Neural cell (in vitro differentiated cells): ENCODE measurements at regions not wholly inside any gene's neighbourhood (a gene's known extent, or its start where the extent isn't known, plus 50 kb on each side); places are given as distances from the start of the nearest gene placed in this dataset.

ENCODE experiments used
- H2AFZ ChIP-seq: fragments of 200-600, 300-800 bp; sonication (generic), shearing (Covaris generic); 2 replicates; pipeline ENCODE4 v1.6.0; 2014; ENCODE audit warnings: low read depth, mild to moderate bottlenecking, antibody characterized with exemption, low read length, moderate library complexity
- H3F3A ChIP-seq: fragments of 200-600 bp; shearing (Covaris generic); 2 replicates; pipeline ENCODE4 v1.6.1; 2016; ENCODE audit warnings: mild to moderate bottlenecking, moderate library complexity, mixed read lengths, antibody characterized with exemption, low read length; ENCODE audit not compliant: insufficient read depth, poor library complexity, severe bottlenecking
- H3K27ac ChIP-seq: fragments of 200-600, 300-800 bp; sonication (generic), shearing (Covaris generic); 2 replicates; pipeline ENCODE4 v1.5.1; 2014; ENCODE audit warnings: mild to moderate bottlenecking, low read length, moderate library complexity
- H3K27me3 ChIP-seq: fragments of 300-800, 200-600 bp; sonication (generic), shearing (Covaris generic); 2 replicates; pipeline ENCODE4 v1.6.0; 2014; ENCODE audit warnings: mild to moderate bottlenecking, low read depth, low read length, moderate library complexity; ENCODE audit not compliant: insufficient read depth
- H3K36me3 ChIP-seq: fragments of 300-800, 200-600 bp; sonication (generic), shearing (Covaris generic); 2 replicates; pipeline ENCODE4 v1.5.1; 2014; ENCODE audit warnings: mild to moderate bottlenecking, antibody characterized with exemption, low read length, moderate library complexity; ENCODE audit not compliant: insufficient read depth
- H3K4me2 ChIP-seq: fragments of 300-800, 200-600 bp; sonication (generic), shearing (Covaris generic); 2 replicates; pipeline ENCODE4 v1.6.0; 2014; ENCODE audit warnings: mild to moderate bottlenecking, low read length
- H3K4me3 ChIP-seq: fragments of 300-800, 200-600 bp; sonication (generic), shearing (Covaris generic); 2 replicates; pipeline ENCODE4 v1.5.1; 2014; ENCODE audit warnings: mild to moderate bottlenecking, low read length, moderate library complexity
- H3K79me2 ChIP-seq: fragments of 200-600 bp; shearing (Covaris generic); replicated peaks from 2 replicates; pipeline ENCODE4 v1.6.0; 2014; ENCODE audit warnings: mild to moderate bottlenecking, low read length, moderate library complexity; ENCODE audit not compliant: insufficient read depth
- H3K9ac ChIP-seq: fragments of 300-800, 200-600 bp; sonication (generic), shearing (Covaris generic); 2 replicates; pipeline ENCODE4 v1.6.1; 2016; ENCODE audit warnings: mild to moderate bottlenecking, low read length, mixed read lengths
- H3K9me2 ChIP-seq: fragments of 200-600 bp; shearing (Covaris generic); 2 replicates; pipeline ENCODE4 v1.6.1; 2016; ENCODE audit warnings: mild to moderate bottlenecking, low read length, mixed read lengths; ENCODE audit not compliant: insufficient read depth
- H3K9me3 ChIP-seq: fragments of 200-600, 300-800 bp; sonication (generic), shearing (Covaris generic); 2 replicates; pipeline ENCODE4 v1.6.1; 2016; ENCODE audit warnings: mild to moderate bottlenecking, mixed run types, low read length, moderate library complexity, mixed read lengths
- H4K20me1 ChIP-seq: fragments of 200-600 bp; shearing (Covaris generic); 2 replicates; pipeline ENCODE4 v1.6.1; 2016; ENCODE audit warnings: mild to moderate bottlenecking, mixed run types; ENCODE audit not compliant: insufficient read depth
- CTCF ChIP-seq: fragments of 450-650 bp; IDR thresholded peaks from 2 replicates; pipeline ENCODE4 v1.5.1; 2014; ENCODE audit warnings: antibody characterized with exemption, mild to moderate bottlenecking, moderate library complexity; ENCODE audit not compliant: poor library complexity, severe bottlenecking
- EP300 ChIP-seq: fragments of 450-650 bp; conservative IDR thresholded peaks from 2 replicates; pipeline ENCODE4 v1.6.1; 2014; ENCODE audit warnings: antibody characterized with exemption, mild to moderate bottlenecking, moderate library complexity; ENCODE audit not compliant: poor library complexity, severe bottlenecking
- EZH2 ChIP-seq: fragments of 200-600, 300-800 bp; shearing (Covaris generic), sonication (generic); IDR thresholded peaks from 2 replicates; pipeline ENCODE4 v1.6.1; 2014; ENCODE audit warnings: antibody characterized with exemption, low read length, borderline replicate concordance, mild to moderate bottlenecking; ENCODE audit not compliant: insufficient read depth, poor library complexity, severe bottlenecking
- MXI1 ChIP-seq: fragments of 450-650 bp; conservative IDR thresholded peaks from 2 replicates; pipeline ENCODE4 v1.6.1; 2014; ENCODE audit warnings: antibody characterized with exemption, mild to moderate bottlenecking; ENCODE audit not compliant: poor library complexity, severe bottlenecking
- POLR2AphosphoS5 ChIP-seq: IDR thresholded peaks from 2 replicates; pipeline ENCODE4 v1.6.1; 2012
- RAD21 ChIP-seq: fragments of 450-650 bp; conservative IDR thresholded peaks from 2 replicates; pipeline ENCODE4 v1.6.1; 2014; ENCODE audit warnings: antibody characterized with exemption, mild to moderate bottlenecking, moderate library complexity
- SMC3 ChIP-seq: fragments of 450-650 bp; conservative IDR thresholded peaks from 2 replicates; pipeline ENCODE4 v1.6.1; 2014; ENCODE audit warnings: antibody characterized with exemption, mild to moderate bottlenecking, moderate library complexity; ENCODE audit not compliant: poor library complexity
- TAF1 ChIP-seq: IDR thresholded peaks from 2 replicates; pipeline ENCODE4 v1.6.1; 2012; ENCODE audit warnings: low read depth
- TF ChIP-seq, protein P1 (sequence below): IDR thresholded peaks from 2 replicates; pipeline ENCODE4 v1.6.1; 2012; ENCODE audit warnings: borderline replicate concordance

- Histone ChIP-seq H3K27me3 (no peaks in the 10 kb centered on the region), H3F3A (no peaks in the 10 kb centered on the region), H3K79me2 (no peaks in the 10 kb centered on the region), H3K9ac (no peak overlapping the region), H3K9me2 (no peaks in the 10 kb centered on the region), H3K9me3 (no peaks in the 10 kb centered on the region), H3K27ac (no peak overlapping the region), H3K36me3 (no peaks in the 10 kb centered on the region), H3K4me2 (no peak overlapping the region), H4K20me1 (no peaks in the 10 kb centered on the region), H3K4me3 (no peak overlapping the region), H2AFZ (no peak overlapping the region)
- TF ChIP-seq EZH2 (no peak), RAD21 (no peak), TAF1 (no peak), MXI1 (no peak), POLR2AphosphoS5 (no peak), SMC3 (no peak), EP300 (no peak), CTCF (no peak)
- TF ChIP-seq, protein P1, sequence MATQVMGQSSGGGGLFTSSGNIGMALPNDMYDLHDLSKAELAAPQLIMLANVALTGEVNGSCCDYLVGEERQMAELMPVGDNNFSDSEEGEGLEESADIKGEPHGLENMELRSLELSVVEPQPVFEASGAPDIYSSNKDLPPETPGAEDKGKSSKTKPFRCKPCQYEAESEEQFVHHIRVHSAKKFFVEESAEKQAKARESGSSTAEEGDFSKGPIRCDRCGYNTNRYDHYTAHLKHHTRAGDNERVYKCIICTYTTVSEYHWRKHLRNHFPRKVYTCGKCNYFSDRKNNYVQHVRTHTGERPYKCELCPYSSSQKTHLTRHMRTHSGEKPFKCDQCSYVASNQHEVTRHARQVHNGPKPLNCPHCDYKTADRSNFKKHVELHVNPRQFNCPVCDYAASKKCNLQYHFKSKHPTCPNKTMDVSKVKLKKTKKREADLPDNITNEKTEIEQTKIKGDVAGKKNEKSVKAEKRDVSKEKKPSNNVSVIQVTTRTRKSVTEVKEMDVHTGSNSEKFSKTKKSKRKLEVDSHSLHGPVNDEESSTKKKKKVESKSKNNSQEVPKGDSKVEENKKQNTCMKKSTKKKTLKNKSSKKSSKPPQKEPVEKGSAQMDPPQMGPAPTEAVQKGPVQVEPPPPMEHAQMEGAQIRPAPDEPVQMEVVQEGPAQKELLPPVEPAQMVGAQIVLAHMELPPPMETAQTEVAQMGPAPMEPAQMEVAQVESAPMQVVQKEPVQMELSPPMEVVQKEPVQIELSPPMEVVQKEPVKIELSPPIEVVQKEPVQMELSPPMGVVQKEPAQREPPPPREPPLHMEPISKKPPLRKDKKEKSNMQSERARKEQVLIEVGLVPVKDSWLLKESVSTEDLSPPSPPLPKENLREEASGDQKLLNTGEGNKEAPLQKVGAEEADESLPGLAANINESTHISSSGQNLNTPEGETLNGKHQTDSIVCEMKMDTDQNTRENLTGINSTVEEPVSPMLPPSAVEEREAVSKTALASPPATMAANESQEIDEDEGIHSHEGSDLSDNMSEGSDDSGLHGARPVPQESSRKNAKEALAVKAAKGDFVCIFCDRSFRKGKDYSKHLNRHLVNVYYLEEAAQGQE: no peak
Measured at GRCh38 chr6:20338156-20338555, 63.5 kb upstream of the E2F3 start.

GRCh38 chr6:20340068-20340848, 61.4 kb upstream of the E2F3 start:
- TF ChIP-seq TAF1 (no peak), POLR2AphosphoS5 (no peak), SMC3 (no peak), MXI1 (no peak), RAD21 (no peak), EP300 (no peak), CTCF (no peak), EZH2 (no peak)
- TF ChIP-seq, protein P1: no peak
- H2AFZ ChIP-seq: no peak overlapping the region
- no peak overlapping the region for H3K9ac ChIP-seq
- H3K9me3 ChIP-seq: no peaks in the 10 kb centered on the region
- H3K27me3 ChIP-seq: no peaks in the 10 kb centered on the region
- H3K36me3 ChIP-seq: no peaks in the 10 kb centered on the region
- no peak overlapping the region for H3K4me3 ChIP-seq
- H4K20me1 ChIP-seq: no peaks in the 10 kb centered on the region
- no peak overlapping the region for H3K27ac ChIP-seq
- no peaks in the 10 kb centered on the region for H3K9me2 ChIP-seq
- no peaks in the 10 kb centered on the region for H3K79me2 ChIP-seq
- H3F3A ChIP-seq: no peaks in the 10 kb centered on the region
- no peak overlapping the region for H3K4me2 ChIP-seq
